HUES6 (cell line): ENCODE measurements at regions not wholly inside any gene's neighbourhood (a gene's known extent, or its start where the extent isn't known, plus 50 kb on each side); places are given as distances from the start of the nearest gene placed in this dataset.

ENCODE experiments used
- H3K27ac ChIP-seq: 2 replicates; pipeline ENCODE4 v1.7.0; 2013; ENCODE audit warnings: low read depth, mild to moderate bottlenecking, low read length, inconsistent platforms
- H3K27me3 ChIP-seq: 2 replicates; pipeline ENCODE4 v1.6.1; 2013; ENCODE audit warnings: low read length; ENCODE audit not compliant: control insufficient read depth, insufficient read depth
- H3K36me3 ChIP-seq: 2 replicates; pipeline ENCODE4 v1.6.1; 2013; ENCODE audit warnings: low read length; ENCODE audit not compliant: control insufficient read depth, insufficient read depth
- H3K4me1 ChIP-seq: 2 replicates; pipeline ENCODE4 v1.6.1; 2013; ENCODE audit warnings: low read length; ENCODE audit not compliant: control insufficient read depth, insufficient read depth
- H3K4me3 ChIP-seq: 2 replicates; pipeline ENCODE4 v1.5.1; 2013; ENCODE audit warnings: low read depth, low read length
- H3K9ac ChIP-seq: one replicate; pipeline ENCODE4 v1.6.1; 2013; ENCODE audit warnings: mild to moderate bottlenecking, low read length
- H3K9me3 ChIP-seq: 2 replicates; pipeline ENCODE4 v1.6.1; 2013; ENCODE audit warnings: low read depth, low read length; ENCODE audit not compliant: control insufficient read depth, insufficient read depth

DNA sequence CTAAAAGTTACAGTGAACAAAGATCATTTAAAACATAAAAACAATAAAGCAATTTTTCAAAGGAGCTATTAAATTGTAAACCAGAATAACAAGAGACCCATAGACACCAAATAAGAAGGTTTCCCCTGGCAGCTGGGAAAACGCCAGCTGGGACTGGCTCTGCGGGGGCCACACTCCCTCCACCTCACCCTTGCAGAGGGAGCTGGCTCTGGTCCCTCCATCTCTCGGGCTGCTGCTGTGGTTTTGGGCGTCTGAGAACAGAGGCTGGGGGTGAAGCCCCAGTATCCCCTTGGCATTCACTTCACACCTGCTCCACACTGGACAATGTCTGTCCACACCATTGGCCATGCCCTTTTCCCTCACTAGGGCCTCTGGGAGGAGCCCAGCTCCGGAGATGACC, 62.1 kb upstream of the OTOS start:
- Histone ChIP-seq H3K36me3 (no peaks in the 10 kb centered on the region), H3K27ac (no peak overlapping the region), H3K4me3 (no peak overlapping the region), H3K9me3 (peaks cover 4% of the 10 kb centered on the region; the same call in 1 of the 2 replicates), H3K27me3 (no peaks in the 10 kb centered on the region), H3K9ac (no peak overlapping the region), H3K4me1 (peaks cover 8% of the 10 kb centered on the region; the same call in 1 of the 2 replicates)

DNA sequence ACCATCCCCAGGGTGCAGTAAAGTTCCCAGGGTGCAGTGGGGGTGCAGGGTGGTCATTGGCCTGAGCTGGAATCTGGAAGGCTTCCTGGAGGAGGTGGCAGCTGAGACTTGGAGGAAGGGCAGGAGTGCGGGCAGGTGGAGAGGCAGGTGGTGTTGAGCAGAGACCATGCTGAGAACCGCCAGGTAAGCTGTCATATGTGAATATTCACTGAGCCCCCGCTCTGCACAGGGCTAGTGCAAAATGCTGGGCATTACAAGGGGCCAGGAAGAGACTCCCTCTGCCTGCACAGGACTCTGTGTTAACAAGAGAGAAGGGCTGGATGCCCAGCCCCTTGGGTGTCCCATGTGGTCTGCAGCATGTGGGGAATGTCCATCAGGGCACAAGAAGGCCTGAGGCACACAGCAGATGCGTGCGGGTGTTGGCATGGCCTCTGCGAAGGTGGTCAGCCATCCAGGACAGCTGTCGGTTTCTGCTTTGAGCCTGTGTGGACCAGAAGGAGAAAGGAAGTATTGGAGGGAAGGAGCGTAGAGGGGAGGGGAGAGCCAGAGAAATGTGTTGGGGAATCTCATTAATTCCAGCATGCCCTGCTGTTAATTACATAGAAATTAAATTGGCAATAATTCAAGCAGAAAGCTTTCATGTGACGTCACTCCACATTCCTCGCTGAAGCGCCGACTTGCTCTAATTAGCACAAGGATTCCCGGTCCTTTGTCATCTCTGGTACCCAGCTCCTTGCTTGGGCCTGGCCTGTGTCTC, 62.8 kb upstream of the OTOS start:
- no peaks in the 10 kb centered on the region for H3K9me3 ChIP-seq
- peaks cover 8% of the 10 kb centered on the region; the same call in 1 of the 2 replicates for H3K4me1 ChIP-seq
- no peak overlapping the region for H3K4me3 ChIP-seq
- no peak overlapping the region for H3K9ac ChIP-seq
- H3K27me3 ChIP-seq = no peaks in the 10 kb centered on the region
- H3K27ac ChIP-seq = no peak overlapping the region
- no peaks in the 10 kb centered on the region for H3K36me3 ChIP-seq

GRCh38 chr2:240203788-240204270, 63.4 kb upstream of the OTOS start:
- Histone ChIP-seq H3K36me3 (no peaks in the 10 kb centered on the region), H3K27ac (no peak overlapping the region), H3K9ac (no peak overlapping the region), H3K4me3 (no peak overlapping the region), H3K9me3 (no peaks in the 10 kb centered on the region), H3K4me1 (peaks cover 8% of the 10 kb centered on the region; the same call in 1 of the 2 replicates), H3K27me3 (no peaks in the 10 kb centered on the region)

GRCh38 chr2:240204431-240205276, 64.2 kb upstream of the OTOS start:
- H3K36me3 ChIP-seq = no peaks in the 10 kb centered on the region
- H3K4me1 ChIP-seq = peaks cover 8% of the 10 kb centered on the region; the same call in 1 of the 2 replicates
- H3K27me3 ChIP-seq = no peaks in the 10 kb centered on the region
- H3K27ac ChIP-seq = no peak overlapping the region
- no peak overlapping the region for H3K9ac ChIP-seq
- no peak overlapping the region for H3K4me3 ChIP-seq
- no peaks in the 10 kb centered on the region for H3K9me3 ChIP-seq

GRCh38 chr2:240205348-240205747, 64.9 kb upstream of the OTOS start:
- Histone ChIP-seq H3K27ac (no peak overlapping the region), H3K27me3 (no peaks in the 10 kb centered on the region), H3K9ac (no peak overlapping the region)

GRCh38 chr2:240205772-240206171, 65.3 kb upstream of the OTOS start:
- peaks cover 8% of the 10 kb centered on the region; the same call in 1 of the 2 replicates for H3K4me1 ChIP-seq
- H3K9ac ChIP-seq = no peak overlapping the region
- H3K36me3 ChIP-seq = no peaks in the 10 kb centered on the region
- H3K27ac ChIP-seq = no peak overlapping the region
- H3K27me3 ChIP-seq = no peaks in the 10 kb centered on the region
- no peaks in the 10 kb centered on the region for H3K9me3 ChIP-seq
- no peak overlapping the region for H3K4me3 ChIP-seq

More at GRCh38 chr2:240205348-240205747, 64.9 kb upstream of the OTOS start:
- Histone ChIP-seq H3K4me3 (no peak overlapping the region), H3K36me3 (no peaks in the 10 kb centered on the region), H3K9me3 (no peaks in the 10 kb centered on the region), H3K4me1 (peaks cover 8% of the 10 kb centered on the region; the same call in 1 of the 2 replicates)

GRCh38 chr2:240206630-240207029, 66.2 kb upstream of the OTOS start:
- H3K4me1 ChIP-seq = peaks cover 8% of the 10 kb centered on the region; the same call in 1 of the 2 replicates
- no peaks in the 10 kb centered on the region for H3K36me3 ChIP-seq
- no peak overlapping the region for H3K4me3 ChIP-seq
- no peak overlapping the region for H3K9ac ChIP-seq
- no peaks in the 10 kb centered on the region for H3K9me3 ChIP-seq
- no peaks in the 10 kb centered on the region for H3K27me3 ChIP-seq
- no peak overlapping the region for H3K27ac ChIP-seq

GRCh38 chr2:240207661-240208060, 67.2 kb upstream of the OTOS start:
- Histone ChIP-seq H3K9ac (no peak overlapping the region), H3K36me3 (no peaks in the 10 kb centered on the region), H3K27ac (no peak overlapping the region), H3K9me3 (no peaks in the 10 kb centered on the region), H3K27me3 (no peaks in the 10 kb centered on the region), H3K4me3 (no peak overlapping the region), H3K4me1 (peaks cover 8% of the 10 kb centered on the region; the same call in 1 of the 2 replicates)

DNA sequence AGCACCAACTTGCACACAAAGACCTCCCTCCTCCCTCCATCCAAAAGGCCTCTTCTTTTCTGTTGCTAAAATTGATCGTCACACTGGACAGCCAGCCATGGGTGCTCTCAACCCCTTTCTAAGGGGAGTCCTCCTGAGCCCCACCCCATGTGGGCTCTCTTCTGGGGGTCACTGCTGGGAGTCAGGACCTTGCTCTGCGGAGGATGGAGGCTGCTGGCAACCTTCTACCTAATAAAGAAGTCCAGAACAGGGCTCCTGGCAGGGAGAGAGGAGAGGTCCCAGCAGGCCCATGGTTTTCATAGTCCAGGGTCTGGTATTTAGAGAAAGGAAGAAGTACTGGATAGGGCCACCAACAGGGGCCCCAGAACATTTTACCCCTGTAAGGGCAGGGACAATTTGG, 67.6 kb upstream of the OTOS start:
- Histone ChIP-seq H3K27me3 (no peaks in the 10 kb centered on the region), H3K4me3 (no peak overlapping the region), H3K9ac (no peak overlapping the region), H3K4me1 (peaks cover 8% of the 10 kb centered on the region; the same call in 1 of the 2 replicates), H3K9me3 (no peaks in the 10 kb centered on the region), H3K27ac (no peak overlapping the region), H3K36me3 (no peaks in the 10 kb centered on the region)

GRCh38 chr2:240208631-240209211, 68.3 kb upstream of the OTOS start:
- no peaks in the 10 kb centered on the region for H3K36me3 ChIP-seq
- no peak overlapping the region for H3K9ac ChIP-seq
- H3K27me3 ChIP-seq = no peaks in the 10 kb centered on the region
- H3K27ac ChIP-seq = no peak overlapping the region
- no peak overlapping the region for H3K4me3 ChIP-seq
- H3K9me3 ChIP-seq = no peaks in the 10 kb centered on the region
- peaks cover 8% of the 10 kb centered on the region; the same call in 1 of the 2 replicates for H3K4me1 ChIP-seq
